Tongue (tissue), 1 donor: ENCODE measurements at regions not wholly inside any gene's neighbourhood (a gene's known extent, or its start where the extent isn't known, plus 50 kb on each side); places are given as distances from the start of the nearest gene placed in this dataset.
"Not testable (repeated sequence)": the region's sequence is repeated elsewhere in the genome, so short reads cannot be mapped to it uniquely, and the experiment has no call there.

Experiments used
- DNase-seq: peaks from one replicate; pipeline ENCODE4 v3.0.0-alpha.2; 2015

DNA sequence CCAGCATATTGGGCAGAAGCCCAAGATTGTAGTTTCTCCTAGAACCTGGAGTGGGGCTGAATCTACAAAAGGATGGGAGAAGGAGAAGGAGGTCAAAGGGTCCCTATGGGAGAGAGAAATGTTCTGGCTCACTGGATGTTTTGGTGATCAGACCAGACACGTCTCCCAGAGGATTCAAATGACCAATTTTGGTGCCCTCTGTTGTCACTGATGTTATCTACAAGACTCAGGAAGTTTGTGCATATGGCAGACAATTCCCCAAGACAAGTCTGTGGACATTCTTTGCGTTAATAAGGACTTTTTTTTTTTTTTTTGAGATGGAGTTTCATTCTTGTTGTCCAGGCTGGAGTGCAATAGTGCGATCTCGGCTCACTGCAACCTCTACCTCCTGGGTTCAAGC lies 137.2 kb upstream of the SMARCA2 start:
- no peak for DNase-seq

DNA sequence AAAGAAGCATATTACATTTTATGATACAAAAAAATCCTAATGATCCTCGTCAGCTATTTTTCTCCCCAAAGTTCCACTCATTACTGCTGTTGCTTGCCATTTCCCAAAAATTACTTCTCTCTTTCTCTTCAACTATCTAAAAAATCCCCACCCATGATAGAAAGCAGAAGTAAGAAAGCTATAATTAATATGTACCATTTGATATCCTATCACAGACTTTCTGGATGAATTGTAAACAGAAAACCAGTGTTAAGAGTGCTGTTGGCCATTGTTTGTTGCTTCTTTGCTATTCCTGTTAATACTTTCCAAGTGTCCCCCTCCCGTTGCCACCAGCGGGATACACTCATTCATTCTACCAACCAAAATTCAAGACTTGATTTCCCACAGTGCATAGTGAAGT lies 136.3 kb upstream of the SMARCA2 start:
- no peak for DNase-seq

DNA sequence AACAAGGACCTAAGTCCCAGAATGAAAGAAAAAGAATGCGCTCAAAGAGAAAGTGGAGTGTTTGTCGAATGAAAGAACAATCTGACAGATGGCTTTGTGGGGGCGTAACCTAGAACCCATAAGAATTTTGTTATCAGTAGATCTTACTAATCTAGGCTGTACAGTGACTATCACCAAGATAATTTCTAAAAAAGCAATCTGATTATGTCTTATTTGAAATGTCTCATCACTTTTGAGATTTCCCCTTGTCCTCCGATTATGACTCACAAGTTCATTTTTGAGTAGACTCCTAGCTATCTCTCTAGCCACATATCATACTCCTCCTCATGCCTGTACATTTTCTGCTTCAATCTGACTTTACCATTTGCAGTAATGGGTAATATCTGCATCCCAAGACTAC lies 135.6 kb upstream of the SMARCA2 start:
- no peak for DNase-seq

DNA sequence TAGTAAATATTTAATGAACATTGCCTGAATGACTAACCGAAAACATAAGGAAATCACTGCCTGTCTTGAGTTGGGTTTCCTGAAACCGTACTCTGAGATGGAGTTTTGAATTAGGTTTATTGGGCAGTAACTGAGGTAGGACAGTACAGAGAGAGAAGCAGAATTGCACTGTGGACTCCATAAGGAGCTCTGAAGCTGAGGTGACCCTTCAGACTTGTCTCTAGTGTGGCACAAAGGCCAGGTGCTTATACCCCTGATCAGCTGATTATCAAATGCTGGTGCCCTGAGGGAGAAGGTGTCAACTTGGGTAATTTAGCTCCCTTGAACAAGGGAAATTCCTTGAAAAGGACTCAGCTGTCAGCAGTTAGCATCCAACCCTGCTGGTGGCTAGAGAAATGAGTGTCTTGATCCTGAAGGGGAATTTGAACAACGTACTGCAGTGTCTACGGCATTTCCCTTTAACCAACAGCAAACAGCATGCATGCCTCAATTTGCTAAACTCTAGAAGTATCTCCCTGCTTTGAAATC lies 135.0 kb upstream of the SMARCA2 start:
- no peak for DNase-seq

DNA sequence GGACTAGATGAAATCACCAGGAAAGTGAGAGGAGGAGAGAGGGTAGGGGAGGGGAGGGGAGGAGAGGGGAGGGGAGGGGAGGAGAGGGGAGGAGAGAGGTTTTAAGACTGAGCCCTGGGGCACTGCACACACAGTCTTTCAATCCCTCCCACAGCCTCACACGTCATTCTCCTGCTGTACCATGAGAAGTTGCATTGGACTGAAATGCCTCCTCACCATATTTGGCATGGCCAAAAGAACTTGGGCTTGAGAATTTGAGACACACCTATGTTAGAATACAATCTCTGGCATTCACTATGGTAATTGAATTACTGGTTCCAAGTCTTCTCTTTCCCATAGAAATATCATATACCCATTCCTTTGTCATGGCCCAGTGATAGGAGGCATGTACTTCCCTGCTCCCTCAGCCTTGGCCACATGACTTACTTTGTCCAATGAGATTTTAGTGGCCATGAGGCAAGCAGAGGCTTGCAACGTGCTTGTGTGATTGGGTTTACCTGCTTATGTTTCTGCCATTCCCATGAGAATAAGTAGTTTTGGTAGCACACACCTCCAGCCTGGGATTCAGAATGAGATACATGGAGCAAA lies 133.3 kb upstream of the SMARCA2 start:
- DNase-seq = no peak

DNA sequence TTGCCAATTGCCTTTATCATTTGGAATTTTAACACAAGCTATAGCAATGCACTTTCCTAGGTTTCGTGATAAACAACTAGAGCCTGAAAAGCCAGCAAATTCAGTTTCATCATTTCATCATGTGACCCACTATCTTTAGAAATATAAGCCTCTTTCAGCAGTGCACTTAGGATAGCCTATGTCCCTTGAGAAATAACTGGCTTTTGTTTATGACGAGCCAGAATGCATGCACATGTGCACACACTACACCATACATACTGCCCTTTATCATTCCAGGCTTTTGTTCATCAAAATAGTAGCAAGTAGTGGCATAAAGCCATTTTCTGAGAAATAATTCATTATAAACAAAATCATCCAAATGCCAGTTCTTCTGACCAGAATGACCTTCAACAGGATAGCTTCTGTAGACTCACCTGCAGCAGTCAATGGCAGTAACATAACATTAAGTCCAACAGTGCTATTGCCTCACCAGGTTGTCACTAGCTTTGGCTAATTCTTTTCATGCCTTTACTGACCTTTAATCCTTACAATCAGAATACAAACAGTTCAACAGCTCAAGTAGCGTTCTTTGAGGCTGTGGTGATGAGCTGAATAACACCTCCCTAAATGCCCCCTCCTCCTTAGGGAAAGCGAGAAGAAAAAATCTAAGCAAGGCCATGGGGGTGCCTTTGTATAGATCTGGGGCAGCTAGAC lies 132.3 kb upstream of the SMARCA2 start:
- DNase-seq = no peak

DNA sequence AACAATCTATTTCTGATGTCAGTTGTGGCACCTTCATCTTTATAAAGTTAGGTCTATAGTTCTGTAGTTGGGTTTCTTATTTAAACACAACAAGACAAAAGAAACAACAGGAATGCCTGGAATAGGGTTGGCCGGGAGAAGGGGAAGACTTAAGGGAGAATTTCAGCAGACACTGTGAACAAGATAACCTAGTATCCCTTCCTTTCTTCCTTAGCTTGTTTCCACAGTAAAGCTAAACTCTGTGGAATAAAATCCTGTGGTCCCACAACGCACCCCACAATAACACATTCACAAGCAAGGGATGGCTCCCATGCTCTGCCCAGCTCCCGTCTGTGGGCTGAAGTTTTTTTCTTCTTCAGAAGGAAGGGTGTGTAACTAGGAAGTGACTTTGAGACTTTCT lies 124.9 kb upstream of the SMARCA2 start:
- no peak for DNase-seq

DNA sequence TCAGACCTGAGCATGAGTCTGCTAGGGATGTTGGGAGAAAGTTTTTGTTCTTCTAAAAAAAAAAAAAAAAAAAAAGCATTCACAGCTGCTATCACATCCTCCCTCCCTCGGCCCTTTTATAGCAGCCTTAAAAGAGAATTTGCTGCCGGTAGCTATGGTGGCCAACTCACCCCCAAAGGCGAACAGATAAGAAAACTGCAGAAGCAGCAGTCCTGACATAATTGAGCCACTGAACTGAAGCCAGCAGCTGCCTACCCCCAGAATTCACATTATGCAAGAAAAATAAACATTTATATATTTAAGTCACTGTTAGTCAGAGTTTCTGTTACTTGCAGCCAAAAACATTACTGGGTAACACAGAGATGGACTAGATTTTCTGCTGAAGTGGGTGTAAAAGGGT lies 124.3 kb upstream of the SMARCA2 start:
- DNase-seq = no peak

DNA sequence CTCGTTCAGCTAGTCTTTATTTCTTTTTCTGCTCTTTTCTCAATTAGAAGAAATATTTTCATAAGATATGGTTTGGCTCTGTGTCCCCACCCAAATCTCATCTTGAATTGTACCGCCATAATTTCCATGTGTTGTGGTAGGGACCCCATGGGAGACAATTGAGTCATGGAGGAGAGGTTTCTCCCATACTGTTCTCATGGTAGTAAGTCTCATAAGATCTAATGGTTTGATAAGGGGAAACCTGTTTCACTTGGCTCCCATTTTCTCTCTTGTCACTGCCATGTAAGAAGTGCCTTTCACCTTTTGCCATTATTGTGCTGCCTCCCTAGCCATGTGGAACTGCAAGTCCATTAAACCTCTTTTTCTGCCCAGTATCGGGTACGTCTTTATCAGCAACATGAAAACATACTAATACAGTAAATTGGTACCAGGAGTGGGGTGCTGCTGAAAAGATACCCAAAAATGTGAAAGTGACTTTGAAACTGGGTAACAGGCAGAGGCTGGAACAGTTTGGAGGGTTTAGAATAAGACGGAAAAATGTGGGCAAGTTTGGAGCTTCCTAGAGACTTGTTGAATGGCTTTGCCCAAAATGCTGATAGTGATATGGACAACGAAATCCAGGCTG lies 112.0 kb upstream of the SMARCA2 start:
- DNase-seq = not testable (repeated sequence)

DNA sequence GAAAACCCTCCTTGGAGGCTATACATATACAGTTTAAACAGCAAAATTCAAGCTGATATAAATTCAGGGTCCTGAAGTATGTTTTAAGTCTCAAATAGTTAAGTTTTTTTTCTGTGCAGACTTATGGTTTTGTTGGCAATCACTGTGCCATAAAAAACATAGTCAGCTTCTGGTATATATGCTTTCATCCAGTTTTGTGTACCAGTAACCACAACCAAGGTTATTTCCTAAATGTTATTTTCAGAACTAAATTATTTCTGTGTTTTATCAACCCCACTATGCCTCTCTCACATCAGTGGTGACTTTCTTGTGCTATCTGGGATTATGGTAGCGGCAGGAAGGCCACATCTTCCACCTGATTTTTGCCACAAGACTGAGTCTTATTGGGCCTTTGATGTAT lies 107.7 kb upstream of the SMARCA2 start:
- no peak for DNase-seq

DNA sequence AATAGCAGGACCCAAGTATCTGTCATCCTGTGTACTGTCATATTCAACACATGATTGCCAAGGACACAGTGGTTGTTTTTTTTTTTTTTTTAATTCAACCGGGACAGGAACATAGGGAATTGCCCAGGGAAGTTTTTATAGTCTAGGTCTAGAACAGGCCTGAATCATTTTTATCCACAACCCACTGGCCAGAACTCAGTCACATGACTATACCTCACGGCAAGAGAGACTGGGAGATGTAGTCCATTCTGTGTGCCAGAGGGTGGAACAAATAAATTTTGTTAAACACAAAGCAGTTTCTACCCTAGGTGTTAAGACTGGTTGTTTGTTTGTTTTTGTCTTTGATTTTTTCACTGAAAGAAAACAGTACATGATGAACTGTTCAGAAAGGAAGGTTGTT lies 105.8 kb upstream of the SMARCA2 start:
- DNase-seq = no peak

DNA sequence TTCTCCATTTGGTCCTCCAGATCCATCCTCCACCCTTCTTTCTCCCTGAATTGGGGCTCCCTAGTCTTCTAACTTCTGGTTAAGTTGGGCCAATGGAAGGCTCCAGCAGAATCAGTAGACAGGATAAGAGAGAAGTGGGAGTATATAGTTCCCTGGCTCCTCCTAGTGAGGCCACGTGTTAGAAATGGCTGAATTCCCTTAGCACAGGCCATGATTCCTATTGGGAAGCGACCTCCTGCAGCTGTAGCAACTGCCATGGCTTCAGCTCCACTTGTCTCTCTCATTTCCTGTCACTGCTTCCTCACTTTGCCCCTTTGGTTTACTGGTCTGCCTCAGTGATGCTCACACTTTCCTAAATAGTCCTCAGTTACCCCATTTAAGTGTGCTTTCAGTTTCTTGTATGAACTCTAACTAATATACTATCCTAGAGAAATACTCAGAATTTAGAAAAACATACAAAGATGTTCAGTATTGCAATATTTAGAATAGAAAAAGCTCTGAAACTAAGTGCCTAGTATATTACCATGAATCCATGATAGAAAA lies 104.8 kb upstream of the SMARCA2 start:
- DNase-seq = no peak

DNA sequence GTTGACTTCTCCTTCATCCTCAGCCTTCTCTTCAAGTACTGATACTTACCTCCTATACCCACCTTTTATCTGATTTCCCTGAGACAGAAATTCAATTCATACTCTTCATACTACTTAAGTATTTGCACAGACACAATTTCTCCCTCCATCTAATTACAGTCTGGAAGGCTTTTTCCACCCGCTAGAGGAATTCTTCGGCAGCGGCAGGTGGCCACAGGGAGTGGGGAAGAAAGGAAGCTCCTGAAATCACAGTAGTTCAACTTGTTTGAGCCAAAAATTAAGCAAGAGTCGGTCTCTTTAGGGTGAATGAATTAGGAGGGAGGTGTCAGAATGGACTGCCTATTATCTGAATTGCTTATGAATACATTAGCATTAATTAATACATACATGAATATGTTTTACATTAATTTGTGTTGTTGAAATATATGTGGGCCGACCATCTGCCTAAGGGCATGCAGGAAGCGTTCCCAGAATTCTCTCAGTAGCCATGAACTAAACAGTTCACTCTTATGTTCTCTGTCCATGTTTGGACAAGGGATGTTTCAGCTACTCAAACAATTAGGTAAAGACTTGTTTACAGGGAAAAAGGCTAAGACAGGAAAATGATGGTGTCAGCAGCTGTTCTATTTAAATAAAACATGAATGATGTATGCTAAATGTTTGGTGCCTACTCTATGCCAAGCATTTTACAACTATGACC lies 101.4 kb upstream of the SMARCA2 start:
- DNase-seq = no peak

DNA sequence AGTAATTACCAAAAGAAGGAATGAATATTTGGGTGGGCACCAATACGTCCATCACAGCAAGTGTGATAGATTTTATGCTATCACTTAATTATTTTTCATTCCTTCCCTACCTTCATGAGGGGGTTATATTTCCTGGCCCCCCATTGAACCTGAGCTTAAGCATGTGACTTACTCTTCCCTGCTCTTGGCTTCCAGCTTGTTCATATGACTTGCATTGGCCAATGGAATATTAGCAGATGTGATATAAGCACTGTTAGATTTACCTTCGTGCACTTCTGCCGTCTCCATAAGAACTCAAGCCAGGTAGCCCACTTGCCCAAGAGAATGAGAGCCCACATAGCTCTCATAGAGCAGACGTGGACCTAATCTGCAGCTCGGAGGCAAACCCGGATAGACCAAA lies 99.1 kb upstream of the SMARCA2 start:
- DNase-seq = no peak

DNA sequence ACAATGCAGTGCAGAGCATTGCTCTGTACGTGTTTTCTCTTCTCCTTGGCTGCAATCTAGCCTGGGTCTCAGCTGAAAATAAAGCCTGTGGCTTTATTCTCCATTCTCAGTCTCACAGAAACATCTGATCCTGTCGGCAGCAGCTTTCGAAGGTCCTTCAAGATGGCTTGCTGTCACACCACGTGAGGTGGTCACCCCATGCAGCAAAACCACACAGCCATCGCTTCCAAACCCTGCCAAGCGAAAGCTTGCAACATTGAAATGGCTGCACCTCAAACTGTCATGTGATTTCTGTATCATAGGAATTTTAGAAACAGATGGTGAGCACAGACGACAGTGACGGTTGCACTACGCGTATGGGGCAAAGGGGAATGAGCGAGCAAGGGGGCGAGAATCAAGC lies 98.5 kb upstream of the SMARCA2 start:
- DNase-seq = no peak

DNA sequence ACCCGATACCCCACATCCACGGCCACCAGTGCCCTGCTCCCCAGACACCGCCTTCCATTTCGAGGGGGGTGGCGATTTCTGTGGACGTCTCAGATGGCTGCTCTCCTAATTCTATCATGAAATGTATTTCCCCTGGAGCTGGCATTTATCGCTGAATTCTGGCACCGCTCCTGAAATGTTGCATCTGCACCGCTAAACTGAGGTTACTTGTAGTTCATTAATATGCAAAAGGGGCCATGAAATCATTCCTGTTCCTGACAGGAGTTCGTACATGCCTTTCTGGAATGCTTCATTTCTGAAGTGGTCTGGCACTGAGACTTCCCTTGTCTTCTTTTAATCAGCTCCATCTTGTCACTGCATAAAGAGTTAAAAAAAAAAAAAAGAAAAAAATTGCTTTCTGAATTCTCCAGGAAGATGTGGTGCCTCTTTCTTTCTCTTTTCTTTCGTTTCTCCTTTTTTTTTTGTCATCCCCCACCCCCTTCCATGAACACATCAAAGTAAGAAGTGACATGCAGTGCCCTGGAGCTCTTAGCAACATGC lies 97.7 kb upstream of the SMARCA2 start:
- no peak for DNase-seq

DNA sequence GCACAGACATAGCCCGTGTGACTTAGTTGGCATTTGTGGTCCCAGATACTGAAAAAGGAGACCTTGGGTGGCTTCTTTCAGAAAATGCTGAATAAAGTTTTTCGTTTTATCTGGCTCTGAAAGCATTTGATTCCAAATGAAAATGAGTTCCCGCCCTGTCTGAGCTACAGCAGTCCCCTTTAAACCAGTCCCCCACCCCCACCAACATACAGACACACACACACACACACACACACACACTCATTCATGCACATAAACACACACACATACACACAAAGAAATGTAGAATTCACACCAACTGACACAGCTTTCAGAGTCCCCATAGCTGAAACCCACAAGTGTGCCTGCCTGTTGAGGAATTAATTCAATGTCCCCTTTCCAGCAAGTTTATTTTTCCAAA lies 97.0 kb upstream of the SMARCA2 start:
- no peak for DNase-seq

DNA sequence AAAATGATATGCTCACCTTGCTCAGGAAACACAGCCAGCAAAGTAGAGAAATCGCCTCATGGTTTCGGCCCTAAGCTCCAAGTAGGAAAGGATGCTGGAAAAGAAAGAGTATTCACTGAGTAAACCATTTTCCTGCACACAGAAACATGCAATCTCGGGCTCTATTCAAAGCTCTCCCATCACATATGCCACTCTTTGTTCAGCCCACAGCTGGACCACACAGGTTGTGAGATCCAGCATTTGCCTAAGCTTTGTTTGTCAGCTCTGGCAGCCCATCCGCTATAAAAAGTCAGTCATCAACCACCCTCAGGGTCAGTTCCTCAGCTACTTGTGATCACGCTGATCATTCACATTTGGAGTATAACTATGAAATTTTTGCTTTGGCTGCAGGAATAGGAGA lies 96.5 kb upstream of the SMARCA2 start:
- DNase-seq = no peak

DNA sequence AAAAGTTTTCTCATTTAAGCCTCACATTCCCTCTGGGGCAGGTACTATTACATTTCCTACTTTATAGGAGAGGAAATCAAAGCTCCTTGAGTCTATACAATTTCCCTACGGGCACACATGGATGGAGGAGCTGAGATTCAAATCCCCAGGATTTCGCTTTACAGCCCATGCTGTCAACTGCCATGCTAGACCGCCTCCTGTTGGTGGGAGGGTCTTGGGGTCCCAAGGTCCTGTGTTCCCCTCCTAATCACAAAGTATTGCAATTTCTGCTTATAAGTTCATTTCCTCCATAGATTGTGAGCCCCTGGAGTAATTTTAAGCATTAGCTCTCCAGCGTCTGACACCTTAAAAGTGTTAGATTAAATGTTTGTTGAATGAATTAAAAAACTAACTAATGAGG lies 95.9 kb upstream of the SMARCA2 start:
- DNase-seq = no peak

DNA sequence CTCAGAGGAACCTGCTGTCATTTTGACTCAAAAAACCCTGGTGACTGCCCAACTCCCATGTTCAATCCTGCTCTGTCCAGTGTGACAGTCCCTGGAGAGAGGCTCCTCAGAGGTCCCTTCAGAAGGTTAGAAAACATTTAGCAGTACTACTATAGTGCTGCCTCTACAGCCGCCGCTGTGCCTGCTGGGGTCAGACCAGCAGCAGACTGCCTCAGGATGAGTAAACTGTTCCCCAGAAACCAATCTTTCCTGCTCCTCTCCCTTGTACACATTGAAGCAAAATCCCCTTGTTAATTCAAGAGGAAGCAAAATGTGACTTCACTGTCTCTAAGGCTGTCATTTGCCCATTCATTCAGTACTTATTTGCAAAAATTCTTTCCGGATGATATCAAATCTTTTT lies 94.8 kb upstream of the SMARCA2 start:
- DNase-seq = no peak

DNA sequence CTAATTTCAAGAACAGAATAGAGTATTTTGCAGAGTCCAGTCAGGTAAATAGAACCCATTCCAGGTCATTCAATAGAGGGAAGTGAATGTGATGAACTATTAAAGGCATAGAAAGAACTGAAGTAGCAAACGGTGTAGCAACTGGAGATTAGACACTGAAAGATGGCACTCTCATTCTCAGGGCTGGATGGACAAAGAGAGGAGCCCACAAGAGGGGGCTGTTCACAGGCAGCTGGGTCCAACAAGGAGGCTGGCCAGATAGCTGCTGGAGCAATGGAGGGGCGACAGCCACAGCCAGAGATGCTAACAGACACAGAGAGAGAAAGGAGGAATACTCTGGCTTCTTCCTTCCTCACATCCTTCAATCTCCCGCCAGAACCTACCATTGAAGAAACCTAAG lies 93.1 kb upstream of the SMARCA2 start:
- no peak for DNase-seq

DNA sequence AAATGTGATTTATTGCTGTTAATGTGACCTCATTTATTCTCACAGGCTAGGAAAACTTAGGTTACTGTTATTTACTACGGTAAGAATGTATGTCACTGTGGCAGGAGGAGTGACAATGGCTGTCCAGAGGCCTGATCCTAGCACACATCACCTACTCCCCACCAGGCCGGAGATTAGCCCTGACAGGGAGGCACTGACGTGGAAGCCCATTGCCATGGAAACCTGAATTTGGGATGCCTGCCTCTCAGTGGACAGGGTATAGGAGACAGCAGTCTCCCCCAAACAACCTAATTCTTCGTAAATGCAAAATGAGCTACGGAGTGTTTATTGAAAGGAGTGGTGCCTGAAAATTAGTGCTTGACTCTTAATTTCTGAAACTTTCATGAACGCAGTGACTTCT lies 87.6 kb upstream of the SMARCA2 start:
- no peak for DNase-seq

DNA sequence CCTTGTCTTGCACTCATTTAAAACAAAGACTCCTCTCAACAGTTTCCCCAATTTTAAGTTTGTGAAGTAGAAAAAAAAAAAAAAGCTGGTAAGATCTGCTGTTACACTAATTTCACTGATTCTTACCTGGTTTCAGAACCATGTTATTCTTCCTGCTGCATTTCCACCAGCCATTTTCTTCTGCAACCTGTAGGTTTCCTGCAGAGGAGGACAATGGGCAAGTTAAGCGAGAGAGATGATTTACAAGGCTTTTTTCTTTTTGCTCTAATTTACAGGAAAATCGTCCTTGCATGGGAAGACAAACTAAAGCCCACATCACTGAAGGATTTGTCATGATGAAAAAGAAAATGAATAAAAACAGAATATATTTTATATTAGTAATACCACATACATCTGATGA lies 86.0 kb upstream of the SMARCA2 start:
- DNase-seq = no peak
